NCI-H187 treated with DMSO at 0.1 percent for 48 hours (cell line): ENCODE measurements at regions not wholly inside any gene's neighbourhood (a gene's known extent, or its start where the extent isn't known, plus 50 kb on each side); places are given as distances from the start of the nearest gene placed in this dataset.
"Not testable (repeated sequence)": the region's sequence is repeated elsewhere in the genome, so short reads cannot be mapped to it uniquely, and the experiment has no call there.

ENCODE experiments used
- DNase-seq: peaks from one replicate; lab custom pipeline; 2025; lab: John Stamatoyannopoulos, UW

GRCh38 chr3:166064476-166064875 lies 227.3 kb upstream of the BCHE start:
- DNase-seq = no peak

GRCh38 chr3:166060789-166061479 lies 223.7 kb upstream of the BCHE start:
- DNase-seq = no peak

GRCh38 chr3:166052440-166052839 lies 215.2 kb upstream of the BCHE start:
- DNase-seq = no peak

GRCh38 chr3:166029507-166029906 lies 192.3 kb upstream of the BCHE start:
- no peak for DNase-seq

- DNase-seq = no peak
These were observed 176.0 kb upstream of the BCHE start for GRCh38 chr3:166013073-166013679.

GRCh38 chr3:166011771-166012170 lies 174.5 kb upstream of the BCHE start:
- no peak for DNase-seq

- DNase-seq = no peak
These were observed 167.9 kb upstream of the BCHE start for GRCh38 chr3:166005126-166005525.

- no peak for DNase-seq
These were observed 157.1 kb upstream of the BCHE start for GRCh38 chr3:165994293-165994692.

GRCh38 chr3:165984589-165984988 lies 147.4 kb upstream of the BCHE start:
- no peak for DNase-seq

- no peak for DNase-seq
These were observed 146.1 kb upstream of the BCHE start for GRCh38 chr3:165983284-165983683.

- DNase-seq = no peak
These were observed 144.1 kb upstream of the BCHE start for GRCh38 chr3:165981318-165981717.

GRCh38 chr3:165960825-165961224 lies 123.6 kb upstream of the BCHE start:
- DNase-seq = not testable (repeated sequence)

- DNase-seq = no peak
These were observed 116.9 kb upstream of the BCHE start for GRCh38 chr3:165954171-165954570.

GRCh38 chr3:165946360-165946759 lies 109.1 kb upstream of the BCHE start:
- no peak for DNase-seq

GRCh38 chr3:165938986-165939540 lies 101.8 kb upstream of the BCHE start:
- DNase-seq = no peak

- not testable (repeated sequence) for DNase-seq
These were observed 98.9 kb upstream of the BCHE start for GRCh38 chr3:165936081-165936480.

GRCh38 chr3:165924301-165924791 lies 87.1 kb upstream of the BCHE start:
- DNase-seq = not testable (repeated sequence)

GRCh38 chr3:165920984-165921383 lies 83.8 kb upstream of the BCHE start:
- no peak for DNase-seq

GRCh38 chr3:165919284-165919683 lies 82.1 kb upstream of the BCHE start:
- no peak for DNase-seq

GRCh38 chr3:165918657-165918979 lies 81.4 kb upstream of the BCHE start:
- DNase-seq = no peak

- not testable (repeated sequence) for DNase-seq
These were observed 80.9 kb upstream of the BCHE start for GRCh38 chr3:165917938-165918656.

- DNase-seq = not testable (repeated sequence)
These were observed 77.9 kb upstream of the BCHE start for GRCh38 chr3:165915104-165915503.
